ENCODE measurements at regions not wholly inside any gene's neighbourhood (a gene's known extent, or its start where the extent isn't known, plus 50 kb on each side); places are given as distances from the start of the nearest gene placed in this dataset.

DNA sequence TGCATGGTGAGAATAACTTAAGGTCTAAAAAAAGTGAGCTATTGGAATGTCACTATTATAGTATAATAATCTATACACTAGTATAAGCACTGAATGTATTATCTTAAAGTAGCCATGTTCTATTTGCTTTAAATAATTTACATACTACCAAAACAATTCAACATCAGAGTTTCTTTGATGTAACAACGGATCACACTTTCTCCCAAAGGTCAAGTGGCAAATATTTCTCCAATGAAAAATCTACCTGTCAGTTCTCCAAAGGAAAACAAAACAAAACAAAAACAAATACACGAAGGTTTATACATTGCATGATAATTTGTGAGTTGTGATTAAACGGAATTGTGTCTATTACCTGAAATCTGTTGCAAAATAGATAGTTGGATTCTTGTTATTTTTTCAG lies 581.4 kb downstream of the USP25 start:
- no peak for DNase-seq

DNA sequence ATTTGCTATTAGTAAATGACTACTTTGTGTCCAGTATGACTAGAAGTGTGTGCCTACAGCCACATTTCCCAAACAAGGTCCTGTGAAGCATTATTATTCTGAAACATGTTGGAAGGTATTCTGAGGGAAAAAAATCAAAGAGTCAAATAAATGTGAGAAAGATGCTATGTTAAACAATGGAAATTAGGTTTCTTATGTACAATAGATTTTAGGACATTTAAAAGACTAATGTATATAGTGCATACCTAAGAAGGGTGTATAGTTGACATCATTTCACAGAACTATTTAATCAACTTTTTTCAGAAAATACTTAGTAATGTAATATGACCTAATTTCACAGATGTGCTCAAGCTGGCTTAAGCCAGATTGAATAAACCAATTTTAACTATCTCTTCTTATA lies 582.5 kb downstream of the USP25 start:
- no peak for DNase-seq

DNA sequence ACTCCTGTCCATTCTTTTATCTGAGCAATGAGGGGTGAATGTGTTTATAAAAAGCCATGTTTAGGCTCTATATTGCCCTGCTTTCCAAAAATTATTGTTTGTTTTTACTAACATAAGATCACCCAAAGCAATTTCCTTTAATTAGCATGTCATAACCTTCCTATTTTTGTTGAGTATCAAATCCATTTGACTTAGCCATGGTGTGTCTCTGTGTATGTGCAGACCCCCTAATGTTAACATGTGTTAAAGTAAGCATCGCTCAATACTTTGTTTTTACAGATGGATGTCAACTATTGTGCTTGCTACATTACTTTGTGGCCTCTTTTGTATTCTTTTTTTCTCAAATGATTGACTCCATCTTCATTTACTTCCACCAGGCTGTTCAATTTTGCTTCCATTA lies 585.4 kb downstream of the USP25 start:
- no peak for DNase-seq

GRCh38 chr21:16318651-16319300 lies 589.0 kb downstream of the USP25 start:
- no peak for DNase-seq

DNA sequence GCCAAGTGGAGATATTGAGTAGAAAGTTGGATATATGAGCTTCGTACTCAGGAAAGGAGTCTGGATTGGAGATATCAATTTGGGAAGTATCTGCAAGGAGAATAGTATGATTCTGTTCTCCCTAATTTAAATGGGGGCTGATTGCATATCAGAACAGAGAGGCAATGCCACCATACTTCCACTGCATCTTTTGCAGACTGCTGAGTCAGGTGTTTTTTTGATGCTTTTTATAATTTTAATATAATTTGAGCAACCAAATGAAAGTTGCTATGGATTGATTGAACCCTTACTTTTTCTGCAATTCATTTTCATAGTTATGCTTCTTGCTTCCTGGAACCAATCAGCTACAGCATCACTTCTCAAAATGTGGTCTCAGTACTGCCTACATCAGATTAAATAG lies 590.3 kb downstream of the USP25 start:
- no peak for DNase-seq

- DNase-seq = no peak
Measured at GRCh38 chr21:16322454-16322853, 592.7 kb downstream of the USP25 start.

DNA sequence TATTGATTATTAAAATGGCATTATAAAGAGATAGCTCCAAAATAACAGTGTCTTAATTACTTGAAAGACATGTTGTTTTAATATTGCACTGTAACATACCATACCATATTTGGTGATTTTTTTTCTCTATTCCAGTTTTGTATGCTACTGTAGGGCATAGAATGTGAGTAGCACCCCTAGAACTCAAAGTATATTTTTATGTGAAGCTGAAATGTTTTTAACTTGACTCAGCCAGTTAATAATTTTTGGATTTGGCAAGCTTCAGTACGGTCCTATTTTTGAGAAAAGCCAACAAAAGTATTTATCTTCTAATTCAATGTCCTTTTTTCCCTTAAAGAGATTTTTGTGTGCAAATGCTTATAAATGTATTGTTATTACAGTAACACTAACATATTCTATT lies 593.8 kb downstream of the USP25 start:
- DNase-seq = no peak

GRCh38 chr21:16324630-16325029 lies 594.8 kb downstream of the USP25 start:
- DNase-seq = no peak

DNA sequence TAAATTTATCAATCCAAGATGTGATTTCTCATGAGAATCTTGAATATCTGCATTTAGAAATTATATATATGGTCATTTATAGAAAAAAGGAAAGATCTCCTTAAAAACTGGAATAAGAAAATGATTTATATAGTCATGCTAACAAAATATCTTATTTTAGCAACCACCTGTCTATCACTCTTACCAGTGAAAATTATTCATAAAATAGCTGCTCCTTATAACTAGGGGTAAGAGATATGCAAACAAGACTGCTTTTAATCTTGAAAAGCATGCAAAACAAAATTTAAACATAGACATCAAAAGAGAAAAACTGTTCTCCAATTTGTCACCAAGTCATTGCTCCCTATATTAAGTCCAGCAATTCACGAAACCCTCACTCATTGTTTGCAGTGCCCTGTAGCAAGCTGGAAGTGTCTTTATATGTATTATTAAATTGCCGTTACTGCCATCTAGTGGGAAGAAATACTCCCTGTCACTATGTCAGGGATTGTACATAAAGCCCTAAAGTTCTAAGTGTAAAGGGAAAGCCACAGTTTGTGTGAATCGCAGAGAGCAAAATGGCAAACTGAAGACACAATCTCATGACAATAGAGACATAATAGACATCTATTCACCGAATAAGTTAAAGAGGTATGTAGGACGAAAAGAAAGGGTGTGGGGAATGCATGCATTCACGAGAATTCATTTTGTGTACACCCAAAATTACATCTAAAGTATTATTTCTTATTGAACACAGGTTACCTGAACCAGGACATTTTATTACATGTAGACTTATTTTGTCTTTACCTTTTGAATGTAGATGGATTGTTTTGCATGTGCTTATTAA lies 600.5 kb downstream of the USP25 start:
- DNase-seq = no peak

DNA sequence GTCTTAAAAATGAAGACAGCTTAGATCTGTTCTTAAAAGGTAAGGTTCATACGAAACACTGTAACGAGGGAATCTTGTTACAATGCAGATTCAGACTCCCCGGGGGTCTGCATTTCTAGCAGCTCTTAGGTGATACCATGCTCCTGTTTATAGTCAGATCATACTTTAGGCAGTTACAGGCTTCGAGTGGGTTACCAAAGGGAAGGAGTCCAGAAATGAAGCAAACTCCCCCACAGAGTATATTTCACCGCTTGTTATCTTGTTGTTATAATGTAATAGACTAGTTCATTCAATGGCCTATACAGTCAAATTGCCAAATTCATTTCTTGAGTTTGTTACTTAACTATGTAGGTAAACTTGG lies 601.1 kb downstream of the USP25 start:
- DNase-seq = no peak

GRCh38 chr21:16337266-16337665 lies 607.5 kb downstream of the USP25 start:
- DNase-seq = no peak

- DNase-seq = no peak
Measured at GRCh38 chr21:16342932-16343331, 613.1 kb downstream of the USP25 start.

DNA sequence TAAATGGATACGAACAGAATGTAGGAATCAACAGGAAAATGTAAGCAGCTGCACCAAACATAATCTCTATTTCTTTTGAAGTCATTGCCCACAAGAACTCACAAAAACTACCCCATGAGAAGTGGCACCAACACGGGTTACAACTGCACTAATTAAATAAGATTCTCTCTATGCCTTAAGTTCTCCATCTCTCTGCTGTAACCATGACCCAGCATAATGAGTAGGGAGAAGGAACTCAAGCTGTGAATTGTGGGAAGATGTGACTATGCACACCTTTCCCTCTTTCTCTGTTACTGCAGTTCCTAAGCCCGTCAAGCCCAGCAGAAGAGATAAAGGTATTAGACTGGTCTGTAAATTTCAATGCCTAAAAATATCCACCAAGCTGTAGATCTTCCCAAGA lies 614.0 kb downstream of the USP25 start:
- DNase-seq = no peak

DNA sequence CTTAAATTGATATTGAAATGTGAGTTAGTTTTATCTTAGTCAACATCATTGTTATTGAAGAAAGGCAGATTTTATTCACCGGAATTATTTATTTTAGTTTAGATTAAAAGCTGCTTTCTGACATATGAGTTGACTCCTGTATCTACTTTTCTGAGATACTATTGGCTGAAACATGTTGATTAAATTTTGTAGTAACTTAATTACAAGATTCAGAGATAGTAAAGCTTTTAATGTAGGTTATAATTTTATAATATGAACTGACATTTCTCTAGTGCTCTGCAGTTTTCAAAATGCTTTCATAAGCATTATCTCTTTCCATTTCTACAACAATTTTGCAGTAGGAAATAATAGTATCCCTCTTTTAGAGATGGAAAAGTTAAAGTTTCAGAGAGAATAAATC lies 616.0 kb downstream of the USP25 start:
- DNase-seq = no peak

- no peak for DNase-seq
Measured at GRCh38 chr21:16347223-16347622, 617.4 kb downstream of the USP25 start.

DNA sequence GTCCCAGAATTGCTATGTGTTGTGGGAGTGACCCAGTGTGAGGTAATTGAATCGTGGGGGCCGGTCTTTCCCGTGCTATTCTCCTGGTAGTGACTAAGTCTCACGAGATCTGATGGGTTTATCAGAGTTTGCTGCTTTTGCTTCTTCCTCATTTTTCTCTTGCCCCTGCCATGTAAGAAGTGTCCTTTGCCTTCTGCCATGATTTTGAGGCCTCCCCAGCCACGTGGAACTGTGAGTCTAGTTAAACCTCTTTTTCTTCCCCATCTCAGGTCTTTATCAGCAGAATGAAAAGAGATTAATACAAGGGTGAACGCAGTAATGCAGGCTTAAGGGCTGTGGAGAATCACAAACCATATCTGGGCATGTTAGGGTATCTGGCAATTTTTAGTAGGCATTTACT lies 624.0 kb downstream of the USP25 start:
- DNase-seq = no peak

DNA sequence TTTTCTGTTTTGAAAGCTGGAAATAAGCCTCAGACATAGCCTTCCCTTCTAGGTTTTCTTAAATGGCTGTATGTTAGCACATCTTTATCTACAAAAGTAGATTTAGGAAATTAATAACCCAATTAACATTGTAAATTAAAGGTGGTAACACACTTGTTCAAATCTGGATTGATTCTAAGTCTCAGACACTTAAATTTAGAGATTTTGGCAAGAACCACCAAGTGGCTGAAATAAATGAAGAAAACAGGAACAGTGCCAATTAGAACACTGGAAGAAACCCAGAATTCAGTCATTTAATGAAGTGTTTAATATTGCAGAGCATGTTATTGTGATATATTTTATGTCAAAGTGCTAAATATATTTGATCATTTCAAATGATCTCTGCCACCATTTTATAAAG lies 628.2 kb downstream of the USP25 start:
- DNase-seq = no peak

GRCh38 chr21:16358784-16359183 lies 629.0 kb downstream of the USP25 start:
- DNase-seq = no peak

- DNase-seq = no peak
Measured at GRCh38 chr21:16363100-16363499, 633.3 kb downstream of the USP25 start.

DNA sequence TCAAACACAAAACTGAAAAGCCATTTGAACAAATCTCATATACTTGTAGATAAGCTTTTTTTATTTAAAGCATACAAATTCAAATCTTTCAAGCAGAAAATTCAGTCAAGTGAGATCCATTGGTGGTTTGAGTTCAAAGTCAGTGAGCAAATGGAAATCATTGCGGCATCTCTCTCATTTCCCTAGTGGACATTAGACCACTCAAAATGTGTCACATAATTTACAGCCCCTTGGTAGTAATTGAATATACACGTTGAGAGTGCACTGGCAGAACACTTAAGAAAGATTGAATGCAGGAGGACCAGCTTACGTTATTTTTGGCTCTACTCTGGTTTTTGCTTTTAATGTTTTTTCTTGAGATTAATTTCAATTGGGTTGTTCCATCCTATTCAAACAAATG lies 633.7 kb downstream of the USP25 start:
- no peak for DNase-seq

GRCh38 chr21:16366207-16366606 lies 636.4 kb downstream of the USP25 start:
- no peak for DNase-seq

GRCh38 chr21:16367079-16367478 lies 637.3 kb downstream of the USP25 start:
- no peak for DNase-seq

GRCh38 chr21:16370186-16370585 lies 640.4 kb downstream of the USP25 start:
- DNase-seq = no peak

DNA sequence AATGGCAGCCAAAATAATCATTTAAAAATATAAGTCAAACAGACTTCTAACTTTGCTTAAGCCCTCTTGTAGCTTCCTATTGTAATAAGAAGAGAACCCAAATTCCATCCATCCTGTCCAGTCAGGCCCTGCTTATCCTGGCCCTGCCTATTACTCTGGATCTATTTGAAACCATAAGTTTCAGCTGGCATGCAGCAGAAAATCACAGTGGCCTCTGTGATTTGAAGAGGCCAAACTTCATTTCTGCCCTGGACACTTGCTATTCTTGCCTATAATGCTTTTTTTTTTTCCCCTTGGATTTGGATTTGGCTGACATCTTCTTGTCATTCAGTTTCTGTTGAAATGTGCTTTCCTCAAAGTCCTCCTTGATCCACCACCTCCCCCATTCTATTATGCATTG lies 642.8 kb downstream of the USP25 start:
- no peak for DNase-seq

DNA sequence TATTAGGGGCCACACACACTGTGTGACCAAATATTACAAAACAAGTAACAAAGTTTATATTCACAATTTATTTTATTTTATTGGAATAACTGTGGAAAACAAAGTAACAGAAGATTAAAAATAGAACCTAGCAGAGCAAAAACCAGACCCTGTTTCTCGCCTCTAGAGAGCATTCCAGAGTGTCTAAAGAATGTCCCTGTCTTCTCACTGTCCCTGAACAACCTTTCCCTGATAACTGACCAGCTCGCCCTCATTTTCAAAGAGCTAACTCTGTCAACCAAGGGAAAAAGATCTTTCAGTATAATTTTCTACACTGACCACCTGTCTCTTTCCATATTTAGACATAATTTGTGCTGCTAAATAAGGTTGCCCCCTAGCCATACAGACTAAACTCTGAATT lies 646.9 kb downstream of the USP25 start:
- no peak for DNase-seq
